Skin epidermis (tissue), 12 donors: ENCODE measurements at regions not wholly inside any gene's neighbourhood (a gene's known extent, or its start where the extent isn't known, plus 50 kb on each side); places are given as distances from the start of the nearest gene placed in this dataset.

Experiments
- H3K27ac ChIP-seq, 21 experiments: fragments of 200-600 bp; sonication (generic) in 11 of 21; one replicate each; pipeline ENCODE4 v1.5.0; 2020; ENCODE audit warnings: mild to moderate bottlenecking in 3 of 21, inconsistent platforms in 2 of 21, moderate library complexity in 2 of 21
- H3K4me3 ChIP-seq, 7 experiments: fragments of 200-600 bp; sonication (generic) in 2 of 7; one replicate each; pipeline ENCODE4 v1.5.0; 2020; ENCODE audit warnings: inconsistent platforms in 2 of 7, mild to moderate bottlenecking in 2 of 7, moderate library complexity in 1 of 7

DNA sequence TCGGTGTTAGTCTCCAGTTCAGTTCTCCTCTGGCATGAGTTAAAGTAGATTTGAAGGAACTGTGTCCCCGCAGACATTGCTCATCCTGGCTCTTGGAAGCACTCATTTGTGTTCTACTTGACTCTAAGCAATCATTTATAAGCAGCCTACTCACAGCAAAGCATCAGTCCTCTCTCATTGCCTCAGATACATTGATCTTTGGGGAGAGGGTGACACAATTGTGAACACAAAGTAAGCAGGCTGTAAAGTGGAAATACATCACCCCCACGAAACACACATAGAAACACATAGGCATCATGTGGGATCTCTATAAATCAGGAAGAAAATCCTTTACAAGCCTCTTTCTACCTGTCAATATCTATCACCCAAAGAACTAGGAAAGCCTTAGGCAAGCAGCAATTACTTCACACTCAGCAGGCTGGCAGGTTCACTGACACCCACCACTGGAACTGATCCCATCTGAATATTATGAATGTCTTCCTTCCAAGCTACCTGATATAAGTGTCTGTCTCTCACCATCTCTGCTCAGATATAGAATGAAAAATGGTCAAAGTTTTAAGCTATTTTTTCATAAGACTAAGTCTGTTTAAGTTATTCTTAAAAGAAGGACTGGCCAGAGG lies 675.8 kb downstream of the HACE1 start:
- Histone ChIP-seq H3K27ac (no peak overlapping the region), H3K4me3 (no peak overlapping the region)

DNA sequence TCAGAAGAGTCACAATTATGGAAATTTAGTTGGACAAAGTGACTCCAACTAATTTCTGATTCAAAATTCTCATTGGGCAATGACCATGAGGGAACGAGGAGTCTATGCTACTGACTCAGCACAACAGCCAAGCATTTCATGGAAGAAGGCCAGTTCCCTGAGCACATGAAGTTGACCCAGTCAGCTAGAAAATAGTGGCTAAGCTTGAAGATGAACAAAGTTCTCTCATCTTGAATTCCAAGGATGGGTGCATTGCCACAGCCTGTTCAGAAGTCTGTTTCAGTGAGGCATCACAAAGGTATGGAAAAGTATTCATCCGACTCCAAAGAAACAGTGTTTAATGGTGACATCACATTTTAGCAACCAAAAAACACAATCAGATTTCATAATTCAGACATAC lies 676.9 kb downstream of the HACE1 start:
- H3K4me3 ChIP-seq = no peak overlapping the region
- no peak overlapping the region for H3K27ac ChIP-seq

DNA sequence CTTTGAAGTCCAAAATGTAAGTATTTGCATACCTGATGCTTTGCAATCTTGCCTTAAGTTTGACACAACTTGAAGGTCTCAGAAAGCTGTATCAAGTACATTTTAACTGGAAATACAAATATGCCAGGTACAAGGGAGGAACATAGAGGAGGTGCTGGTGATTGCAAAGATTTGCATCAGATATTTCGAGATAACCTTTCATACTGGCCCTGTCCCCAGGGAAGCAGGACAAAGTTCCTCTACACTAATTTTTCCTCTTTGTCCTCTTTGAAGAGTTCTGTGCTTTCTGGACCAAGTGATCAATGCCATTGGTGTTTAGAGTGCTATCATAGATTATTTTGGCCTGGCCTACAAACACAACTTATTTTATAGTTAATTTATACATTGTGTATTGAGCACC lies 686.1 kb downstream of the HACE1 start:
- no peak overlapping the region for H3K27ac ChIP-seq
- H3K4me3 ChIP-seq = no peak overlapping the region

- Histone ChIP-seq H3K27ac (no peak overlapping the region), H3K4me3 (no peak overlapping the region)
These were observed 689.3 kb downstream of the HACE1 start for GRCh38 chr6:104170401-104170800.

DNA sequence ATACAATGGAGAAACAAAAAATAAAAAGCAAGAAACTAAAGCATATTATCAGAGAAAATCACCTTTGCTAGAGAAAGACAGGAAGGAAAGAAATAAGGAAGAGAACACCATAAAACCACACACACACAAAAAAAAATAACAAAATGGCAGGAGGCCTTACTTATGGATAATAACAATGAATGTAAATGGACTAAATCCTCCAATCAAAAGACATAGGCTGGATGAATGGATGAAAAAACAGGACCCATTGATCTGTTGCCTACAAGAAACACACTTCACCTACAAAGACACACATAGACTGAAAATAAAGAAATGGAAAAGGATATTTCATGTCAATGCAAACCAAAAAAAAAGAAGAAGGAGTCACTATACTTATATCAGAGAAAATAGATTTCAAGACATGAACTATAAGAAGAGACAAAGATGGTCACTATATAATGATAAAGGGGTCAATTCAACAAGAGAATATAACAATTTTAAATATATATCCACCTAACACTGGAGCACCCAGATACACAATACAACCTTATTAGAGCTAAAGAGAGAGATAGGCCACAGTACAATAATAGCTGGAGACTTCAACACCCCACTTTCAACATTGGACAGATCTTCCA lies 693.6 kb downstream of the HACE1 start:
- Histone ChIP-seq H3K27ac (no peak overlapping the region), H3K4me3 (no peak overlapping the region)

DNA sequence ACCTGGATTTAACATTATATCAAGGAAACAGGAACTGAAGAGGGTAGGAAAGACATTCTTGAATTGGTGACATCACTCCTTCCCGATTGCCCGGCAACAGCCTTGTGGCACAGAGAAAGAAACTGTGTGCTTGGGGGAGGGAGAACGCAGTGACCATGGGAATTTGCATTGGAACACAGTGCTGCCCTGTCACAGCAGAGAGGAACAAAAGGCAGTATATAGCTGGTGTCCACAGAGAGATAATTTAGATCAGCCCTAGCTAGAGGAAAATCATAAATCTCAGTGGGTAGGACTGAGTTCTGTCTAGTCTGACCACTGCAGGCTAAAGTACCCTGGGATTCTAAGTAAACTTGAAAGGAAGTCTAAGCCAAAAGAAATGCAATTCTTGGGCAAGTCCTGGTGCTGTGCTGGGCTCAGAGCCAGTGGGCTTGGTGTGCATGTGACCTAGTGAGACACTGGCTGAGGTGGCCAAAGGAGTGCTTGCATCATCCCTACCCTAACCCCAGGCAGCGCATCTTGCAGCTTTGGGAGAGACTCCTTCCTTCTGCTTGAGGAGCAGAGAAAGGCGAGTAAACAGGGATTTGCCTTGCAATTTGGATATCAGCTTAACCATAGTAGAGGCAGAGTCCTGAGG lies 697.6 kb downstream of the HACE1 start:
- H3K27ac ChIP-seq = no peak overlapping the region
- H3K4me3 ChIP-seq = no peak overlapping the region

DNA sequence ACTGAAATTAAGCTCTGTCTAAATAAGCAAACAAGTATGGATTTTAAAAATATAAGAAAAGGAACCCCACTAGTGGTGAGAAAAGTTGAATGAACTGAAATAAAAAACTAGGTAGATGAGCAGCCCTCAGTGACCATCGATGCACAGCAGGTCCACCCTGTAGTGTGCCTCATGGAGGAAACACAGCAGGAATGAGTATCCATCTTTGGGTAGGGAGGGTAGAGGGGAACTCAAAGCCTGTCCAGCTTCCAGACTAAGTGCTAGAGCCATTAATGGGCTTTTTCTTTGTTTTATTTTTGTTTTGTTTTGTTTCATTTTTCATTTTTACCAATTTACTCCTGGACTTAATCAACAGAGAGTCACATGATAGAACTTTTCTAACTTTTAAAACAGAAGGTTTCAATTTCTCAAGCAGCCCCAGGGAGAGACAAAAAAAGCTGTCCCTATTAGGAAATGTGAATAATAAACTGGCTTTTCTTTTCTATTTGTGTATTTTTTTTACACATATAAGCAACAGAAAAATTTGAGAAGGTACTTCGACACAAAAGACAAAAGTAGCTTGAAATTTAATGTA lies 700.6 kb downstream of the HACE1 start:
- Histone ChIP-seq H3K4me3 (no peak overlapping the region), H3K27ac (no peak overlapping the region)

DNA sequence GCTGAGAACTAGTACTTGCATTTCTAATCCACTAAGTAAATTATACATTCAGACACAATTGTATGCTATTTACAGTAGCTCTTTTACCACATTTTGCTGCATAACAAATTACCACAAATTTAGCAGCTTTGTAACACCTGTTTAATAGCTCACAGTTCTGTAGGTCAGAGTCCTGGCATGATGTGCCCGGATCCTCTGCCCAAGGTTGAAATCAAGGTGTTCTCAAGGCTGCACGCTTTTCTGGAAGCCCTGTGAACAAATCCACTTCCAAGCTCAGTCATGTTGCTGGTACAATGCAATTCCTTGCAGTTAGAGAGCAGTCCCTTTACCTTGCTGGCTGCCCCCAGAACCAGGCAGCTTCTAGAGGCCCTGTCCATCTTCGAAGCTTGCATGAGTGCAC lies 716.0 kb downstream of the HACE1 start:
- Histone ChIP-seq H3K27ac (no peak overlapping the region), H3K4me3 (no peak overlapping the region)

DNA sequence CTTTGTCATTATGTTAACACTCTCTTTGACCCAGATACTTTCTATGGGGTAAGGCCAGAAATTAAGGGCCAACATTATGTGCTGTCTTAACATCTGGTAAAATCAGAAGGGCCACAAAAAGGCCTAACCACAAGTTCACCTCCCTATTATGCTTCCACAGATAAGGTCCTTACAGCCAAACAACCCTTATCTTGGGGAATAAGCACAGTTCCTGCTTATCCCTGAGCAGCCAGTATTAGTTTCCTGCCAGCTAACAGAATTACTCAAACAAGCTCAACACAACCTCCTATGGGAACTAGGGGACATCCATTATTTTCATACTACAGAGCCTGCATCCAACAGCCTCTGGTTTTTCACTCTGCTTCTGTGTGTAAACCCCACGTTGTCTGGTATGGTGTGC lies 724.8 kb downstream of the HACE1 start:
- Histone ChIP-seq H3K4me3 (no peak overlapping the region), H3K27ac (no peak overlapping the region)

DNA sequence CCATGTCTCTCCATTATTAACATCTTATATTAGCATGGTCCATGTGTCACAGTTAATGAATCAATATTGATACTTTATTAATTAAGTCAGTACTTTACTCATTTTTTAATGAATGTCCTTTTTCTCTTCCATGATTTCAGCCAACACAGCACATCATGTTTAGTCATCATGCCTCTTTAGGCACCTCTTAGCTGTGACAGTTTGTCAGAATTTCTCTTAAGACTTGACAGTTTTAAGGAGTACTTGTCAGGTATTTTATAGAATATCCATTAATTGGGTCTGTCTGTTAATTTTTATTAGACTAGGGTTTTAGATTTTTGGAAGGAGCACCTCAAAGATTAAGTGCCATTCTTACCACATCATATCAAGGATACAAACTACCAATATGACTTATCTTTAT lies 729.4 kb downstream of the HACE1 start:
- Histone ChIP-seq H3K27ac (no peak overlapping the region), H3K4me3 (no peak overlapping the region)

DNA sequence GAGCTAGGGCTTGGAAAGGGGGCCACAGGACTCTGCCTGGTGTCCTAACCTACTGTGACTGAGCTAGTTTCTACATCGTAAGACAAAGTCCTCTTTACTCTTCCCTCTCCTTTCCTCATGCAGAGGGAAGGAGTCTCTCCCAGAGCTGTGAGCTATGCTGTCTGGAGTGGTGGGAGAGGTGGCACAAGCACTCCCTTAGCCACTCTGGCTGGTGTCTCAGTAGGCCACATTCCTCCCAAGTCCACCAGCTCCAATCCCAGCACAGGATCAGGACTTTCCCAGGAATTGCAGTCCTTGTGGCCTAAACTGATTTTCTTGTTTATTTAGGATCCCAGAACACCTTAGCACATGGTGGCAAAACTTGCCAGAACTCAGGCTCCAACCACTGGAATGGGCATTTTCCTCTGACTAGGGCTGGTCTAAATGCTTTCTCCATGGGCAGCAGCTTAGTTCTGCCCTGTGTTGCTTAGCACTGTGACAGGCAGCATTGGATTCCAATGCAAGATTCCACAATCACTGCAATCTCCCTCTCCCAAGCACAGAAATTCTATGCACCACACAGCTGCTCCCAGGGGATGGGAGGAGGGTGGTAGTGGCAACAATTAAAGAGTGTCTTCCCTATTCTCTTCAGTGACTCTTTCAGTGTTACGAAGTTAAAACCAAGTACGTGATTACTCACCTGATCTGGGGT lies 733.3 kb downstream of the HACE1 start:
- Histone ChIP-seq H3K4me3 (no peak overlapping the region), H3K27ac (no peak overlapping the region)

- Histone ChIP-seq H3K4me3 (no peak overlapping the region), H3K27ac (no peak overlapping the region)
These were observed 736.5 kb downstream of the HACE1 start for GRCh38 chr6:104123227-104123626.

- Histone ChIP-seq H3K4me3 (no peak overlapping the region), H3K27ac (no peak overlapping the region)
These were observed 741.4 kb downstream of the HACE1 start for GRCh38 chr6:104118274-104118673.

DNA sequence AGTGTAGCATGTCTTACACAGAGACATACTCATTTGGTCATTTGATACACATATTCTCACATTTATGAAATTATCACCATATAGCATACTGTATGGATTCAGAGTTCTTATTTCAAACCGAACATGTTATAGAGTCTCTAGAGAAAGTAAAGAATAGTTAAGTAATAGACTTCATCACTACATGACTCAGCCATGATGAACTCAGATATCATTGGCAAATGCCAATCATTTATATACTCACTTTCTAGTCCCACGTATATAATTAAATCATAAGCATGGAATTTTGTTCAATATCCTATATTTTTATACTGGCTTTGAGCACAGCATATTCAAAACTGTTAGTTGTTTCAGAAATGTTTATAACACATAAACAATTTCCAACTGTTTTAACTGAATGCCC lies 749.9 kb downstream of the HACE1 start:
- H3K4me3 ChIP-seq = no peak overlapping the region

GRCh38 chr6:104108634-104109033 lies 751.1 kb downstream of the HACE1 start:
- Histone ChIP-seq H3K4me3 (no peak overlapping the region), H3K27ac (no peak overlapping the region)

More for the DNA sequence above, 749.9 kb downstream of the HACE1 start:
- H3K27ac ChIP-seq = no peak overlapping the region

DNA sequence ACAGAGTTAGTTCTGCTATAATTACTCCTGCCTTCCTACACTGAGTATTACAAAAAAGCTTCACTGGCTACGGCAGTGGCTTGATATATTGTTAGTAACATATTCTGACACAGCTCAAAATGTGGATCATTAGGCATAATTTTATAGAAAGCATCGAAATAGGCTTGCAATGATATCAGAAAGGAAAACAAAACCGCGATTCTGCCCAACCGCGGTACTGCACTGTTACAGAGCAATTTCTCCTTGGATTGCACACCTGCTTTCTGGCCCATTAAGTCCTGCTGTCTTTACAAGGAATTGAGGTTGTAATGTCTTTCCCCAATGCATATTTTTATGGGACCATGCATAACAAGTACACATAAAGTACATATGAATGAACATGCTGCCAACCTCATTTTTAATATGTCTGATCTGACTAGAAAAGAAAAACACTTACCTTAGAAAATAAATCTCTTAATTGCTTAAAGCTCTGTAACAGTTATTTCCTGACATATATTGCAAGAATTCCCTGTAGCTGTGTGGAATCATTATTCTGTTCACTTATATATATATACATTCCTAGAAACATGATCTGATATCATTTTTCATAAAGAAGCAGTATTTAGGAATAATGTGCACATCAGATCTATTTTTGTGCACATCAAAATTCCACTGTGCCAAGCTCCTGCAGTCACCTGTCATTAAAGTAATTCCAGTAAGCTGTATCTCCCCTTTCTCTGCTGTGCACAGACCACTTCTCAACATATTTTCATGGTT lies 763.9 kb downstream of the HACE1 start:
- Histone ChIP-seq H3K4me3 (no peak overlapping the region), H3K27ac (no peak overlapping the region)

DNA sequence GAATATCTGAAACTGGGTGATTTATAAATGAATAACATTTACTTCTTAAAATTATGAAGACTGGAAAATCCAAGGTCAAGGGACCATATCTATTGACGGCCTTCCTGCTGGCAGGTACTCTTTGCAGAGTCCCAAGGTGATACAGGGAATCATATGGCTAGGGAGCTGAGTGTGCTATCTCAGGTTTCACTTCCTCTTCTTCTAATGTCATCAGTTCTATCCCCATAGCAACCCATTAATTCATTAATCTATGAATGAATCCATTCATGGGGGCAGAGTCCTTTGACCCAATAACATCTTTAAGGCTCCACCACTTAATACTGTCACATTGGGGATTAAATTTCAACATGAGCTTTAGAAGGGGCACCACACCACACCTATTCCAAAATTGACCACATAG lies 772.0 kb downstream of the HACE1 start:
- Histone ChIP-seq H3K4me3 (no peak overlapping the region), H3K27ac (no peak overlapping the region)

DNA sequence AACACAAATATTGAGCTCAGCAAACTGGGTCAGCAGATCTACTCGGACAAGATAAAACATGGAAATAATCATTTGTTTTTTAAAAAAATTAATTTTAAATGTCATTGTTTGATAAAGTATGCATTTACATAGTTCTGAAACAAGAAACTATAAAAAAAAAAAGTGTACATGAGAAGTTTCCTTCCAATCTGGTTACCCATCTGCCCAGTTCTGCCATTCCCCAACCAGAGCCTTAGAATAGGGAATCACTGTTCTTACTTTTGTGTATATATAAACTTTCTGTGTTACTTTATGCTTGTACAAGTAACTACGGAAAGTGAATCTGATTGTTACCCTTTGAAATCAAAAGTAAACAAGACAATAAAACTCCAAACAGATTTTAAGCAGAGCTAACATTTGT lies 791.4 kb downstream of the HACE1 start:
- Histone ChIP-seq H3K27ac (no peak overlapping the region), H3K4me3 (no peak overlapping the region)

DNA sequence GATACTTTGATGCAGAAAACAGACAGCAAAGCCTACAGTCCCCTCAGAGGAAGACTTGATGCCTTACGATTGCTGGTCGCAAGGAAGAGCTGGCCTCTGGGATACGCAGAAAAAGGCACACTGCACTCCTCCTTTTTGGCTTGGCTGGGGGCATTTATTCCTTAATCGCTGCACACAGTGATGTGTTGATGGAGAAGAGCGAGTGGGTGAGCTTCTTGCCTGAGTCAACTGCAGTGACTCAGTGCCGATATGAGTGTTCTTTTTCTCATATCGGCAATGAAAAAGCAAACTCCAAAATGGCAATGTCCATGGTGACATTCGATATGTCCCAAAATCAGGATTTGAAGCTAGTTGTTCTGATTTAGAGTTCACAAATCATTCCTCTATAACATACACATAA lies 794.8 kb downstream of the HACE1 start:
- H3K4me3 ChIP-seq = no peak overlapping the region
- no peak overlapping the region for H3K27ac ChIP-seq

- Histone ChIP-seq H3K4me3 (no peak overlapping the region), H3K27ac (no peak overlapping the region)
These were observed 809.3 kb downstream of the HACE1 start for GRCh38 chr6:104050455-104050854.
